ENCODE measurements at regions not wholly inside any gene's neighbourhood (a gene's known extent, or its start where the extent isn't known, plus 50 kb on each side); places are given as distances from the start of the nearest gene placed in this dataset.

GRCh38 chr9:100756217-100756616, 178.3 kb downstream of the CAVIN4 start:
- Histone ChIP-seq H2AFZ (ENCODE audit: low read length) (no peak overlapping the region), H3K27ac (ENCODE audit: extremely low read length, insufficient read depth, low read length) (no peak overlapping the region), H3K4me3 (replicated peaks in 1 of 3; ENCODE audit: insufficient read depth in 1 of 3, low read depth in 2 of 3, low read length in 3 of 3) (no peak overlapping the region), H3K27me3 (ENCODE audit: control insufficient read depth in 1 of 2, insufficient read depth in 2 of 2, low read length in 2 of 2) (no peaks in the 10 kb centered on the region), H4K20me1 (ENCODE audit: insufficient read depth, low read length) (no peaks in the 10 kb centered on the region), H3K79me2 (ENCODE audit: insufficient read depth, low read length) (no peaks in the 10 kb centered on the region), H3K4me1 (ENCODE audit: insufficient read depth, low read length) (no peaks in the 10 kb centered on the region), H3K9me3 (ENCODE audit: low read length) (peaks cover 6% of the 10 kb centered on the region; the same call in 1 of the 2 replicates), H3K36me3 (replicated peaks in 1 of 2; ENCODE audit: control insufficient read depth in 1 of 2, insufficient read depth in 2 of 2, low read length in 2 of 2) (no peaks in the 10 kb centered on the region), H3K4me2 (ENCODE audit: low read depth, low read length) (no peak overlapping the region), H3K9ac (ENCODE audit: insufficient read depth, low read depth, low read length) (no peak overlapping the region)
- ChIA-PET CTCF (ENCODE audit: low intra/inter-chr PET ratio, low total read pairs) (no interaction called here), POLR2A (no interaction called here)
- in situ Hi-C loops (cut with HindIII; ENCODE audit: extremely low pct_ligation_motif_present, low pct_unique_long_range_greater_than_20kb) = no loop called here
- BruUV-seq (replicated peaks) = no TSS peak
- intact Hi-C loops (cut with micrococcal nuclease; ENCODE audit: unreplicated experiment) = no loop called here
- FAIRE-seq (no peak), ATAC-seq (no peak), DNase-seq (ENCODE audit: low spot score) (no peak)
- TF ChIP-seq ZNF3 (CRISPR knock-in tag; IDR thresholded peaks at IDR 0.05) (no peak), ZFP41 (CRISPR knock-in tag; IDR thresholded peaks at IDR 0.05; ENCODE audit: borderline replicate concordance) (no peak)
- 0% methylated on average over 2 of the region's 2 CpGs for WGBS (ENCODE audit: low lambda C conversion rate)

- ChIA-PET POLR2A (no interaction called here), CTCF (ENCODE audit: low intra/inter-chr PET ratio, low total read pairs) (no interaction called here)
- no peak overlapping the region for H3K4me2 ChIP-seq (ENCODE audit: low read depth, low read length)
- TF ChIP-seq POGZ (CRISPR knock-in tag; IDR thresholded peaks at IDR 0.05) (no peak), HMGXB3 (CRISPR knock-in tag; IDR thresholded peaks at IDR 0.05; ENCODE audit: borderline replicate concordance) (no peak), FUBP1 (CRISPR knock-in tag; IDR thresholded peaks at IDR 0.05; ENCODE audit: borderline replicate concordance) (no peak), ZNF280D (CRISPR knock-in tag; IDR thresholded peaks at IDR 0.05) (no peak)
These were observed 181.3 kb downstream of the CAVIN4 start for GRCh38 chr9:100759215-100759614.

More at GRCh38 chr9:100759215-100759614, 181.3 kb downstream of the CAVIN4 start:
- no peak for DNase-seq (ENCODE audit: low spot score)
- Histone ChIP-seq H3K9me3 (ENCODE audit: low read length) (no peaks in the 10 kb centered on the region), H3K27ac (ENCODE audit: extremely low read length, insufficient read depth, low read length) (no peak overlapping the region), H3K79me2 (ENCODE audit: insufficient read depth, low read length) (no peaks in the 10 kb centered on the region), H3K27me3 (ENCODE audit: control insufficient read depth in 1 of 2, insufficient read depth in 2 of 2, low read length in 2 of 2) (no peaks in the 10 kb centered on the region), H3K36me3 (replicated peaks in 1 of 2; ENCODE audit: control insufficient read depth in 1 of 2, insufficient read depth in 2 of 2, low read length in 2 of 2) (no peaks in the 10 kb centered on the region), H4K20me1 (ENCODE audit: insufficient read depth, low read length) (no peaks in the 10 kb centered on the region), H3K4me3 (replicated peaks in 1 of 3; ENCODE audit: insufficient read depth in 1 of 3, low read depth in 2 of 3, low read length in 3 of 3) (no peak overlapping the region), H2AFZ (ENCODE audit: low read length) (no peak overlapping the region), H3K9ac (ENCODE audit: insufficient read depth, low read depth, low read length) (no peak overlapping the region), H3K4me1 (ENCODE audit: insufficient read depth, low read length) (no peaks in the 10 kb centered on the region)
- 0% methylated on average over 3 of the region's 3 CpGs for WGBS (ENCODE audit: low lambda C conversion rate)
- no peak for ATAC-seq
- BruUV-seq (replicated peaks) = no TSS peak
- in situ Hi-C loops (cut with HindIII; ENCODE audit: extremely low pct_ligation_motif_present, low pct_unique_long_range_greater_than_20kb) (no loop called here), intact Hi-C loops (cut with micrococcal nuclease; ENCODE audit: unreplicated experiment) (no loop called here)
- FAIRE-seq = no peak

Measured in HepG2 (cell line).